Thoracic aorta (tissue), 2 donors: ENCODE measurements at regions not wholly inside any gene's neighbourhood (a gene's known extent, or its start where the extent isn't known, plus 50 kb on each side); places are given as distances from the start of the nearest gene placed in this dataset.

ENCODE experiments used
- ATAC-seq: fragments of 150-250 bp; one replicate; pipeline ENCODE4 v1.8.0; 2017; ENCODE audit warnings: low read depth; ENCODE audit not compliant: insufficient number of reproducible peaks, low FRiP score
- DNase-seq: peaks from one replicate; pipeline ENCODE4 v3.0.0-alpha.2; 2020; ENCODE audit warnings: low spot score
- H3K27ac ChIP-seq, 2 donors: fragments of 200-600 bp; sonication (generic); 1 replicate in 1 of 2; 2 replicates in 1 of 2; pipeline ENCODE4 v1.5.1; 2016; ENCODE audit warnings: mild to moderate bottlenecking in 2 of 2, moderate library complexity in 2 of 2
- H3K27me3 ChIP-seq: fragments of 200-600 bp; sonication (generic); replicated peaks from 2 replicates; pipeline ENCODE4 v1.6.0; 2016; ENCODE audit warnings: mild to moderate bottlenecking; ENCODE audit not compliant: insufficient read depth
- H3K36me3 ChIP-seq: fragments of 200-600 bp; sonication (generic); one replicate; pipeline ENCODE4 v1.5.1; 2016
- H3K4me1 ChIP-seq, 2 donors: fragments of 200-600 bp; sonication (generic); 1 replicate in 1 of 2; 2 replicates in 1 of 2; pipeline versions ENCODE4 v1.5.1 to v1.6.0; 2016; ENCODE audit warnings: low read depth in 2 of 2, mild to moderate bottlenecking in 1 of 2; ENCODE audit not compliant: control insufficient read depth in 1 of 2
- H3K4me3 ChIP-seq: fragments of 200-600 bp; sonication (generic); 2 replicates; pipeline ENCODE4 v1.5.1; 2016; ENCODE audit warnings: mild to moderate bottlenecking
- H3K9me3 ChIP-seq: fragments of 200-600 bp; sonication (generic); 2 replicates; pipeline ENCODE4 v1.5.1; 2016
- CTCF ChIP-seq: fragments of 200-600 bp; sonication (generic); IDR thresholded peaks from one replicate; pipeline ENCODE4 v1.5.1; 2019; ENCODE audit warnings: antibody characterized with exemption

- Histone ChIP-seq H3K36me3 (no peaks in the 10 kb centered on the region), H3K9me3 (no peaks in the 10 kb centered on the region), H3K4me3 (no peak overlapping the region), H3K27me3 (no peaks in the 10 kb centered on the region), H3K4me1 (no peaks in the 10 kb centered on the region), H3K27ac (no peak overlapping the region)
- no peak for ATAC-seq
- TF ChIP-seq CTCF, result no peak
- DNase-seq, result no peak
Observed at GRCh38 chr3:159520638-159521037, 468.0 kb upstream of the IL12A start.

- TF ChIP-seq CTCF, result no peak
- Histone ChIP-seq H3K4me3 (no peak overlapping the region), H3K27me3 (no peaks in the 10 kb centered on the region), H3K36me3 (no peaks in the 10 kb centered on the region), H3K9me3 (no peaks in the 10 kb centered on the region), H3K4me1 (no peaks in the 10 kb centered on the region), H3K27ac (no peak overlapping the region)
- ATAC-seq (no peak), DNase-seq (no peak)
Observed at GRCh38 chr3:159522276-159522675, 466.4 kb upstream of the IL12A start.

GRCh38 chr3:159528251-159528895 is 460.3 kb upstream of the IL12A start:
- no peak for ATAC-seq
- Histone ChIP-seq H3K4me3 (no peak overlapping the region), H3K27me3 (no peaks in the 10 kb centered on the region), H3K36me3 (no peaks in the 10 kb centered on the region), H3K4me1 (no peaks in the 10 kb centered on the region), H3K9me3 (no peaks in the 10 kb centered on the region), H3K27ac (no peak overlapping the region)
- DNase-seq, result no peak
- TF ChIP-seq CTCF, result no peak

GRCh38 chr3:159532577-159532976 is 456.1 kb upstream of the IL12A start:
- Histone ChIP-seq H3K4me1 (no peaks in the 10 kb centered on the region), H3K27ac (no peak overlapping the region), H3K4me3 (no peak overlapping the region), H3K36me3 (no peaks in the 10 kb centered on the region), H3K9me3 (no peaks in the 10 kb centered on the region), H3K27me3 (no peaks in the 10 kb centered on the region)
- TF ChIP-seq CTCF, result no peak
- DNase-seq, result no peak
- no peak for ATAC-seq

GRCh38 chr3:159534496-159534895 is 454.1 kb upstream of the IL12A start:
- Histone ChIP-seq H3K4me3 (no peak overlapping the region), H3K36me3 (no peaks in the 10 kb centered on the region), H3K4me1 (no peaks in the 10 kb centered on the region), H3K9me3 (no peaks in the 10 kb centered on the region), H3K27ac (no peak overlapping the region), H3K27me3 (no peaks in the 10 kb centered on the region)
- TF ChIP-seq CTCF, result no peak
- DNase-seq, result no peak
- ATAC-seq, result no peak
